Fibroblast of skin of scalp (primary cell): ENCODE measurements at regions not wholly inside any gene's neighbourhood (a gene's known extent, or its start where the extent isn't known, plus 50 kb on each side); places are given as distances from the start of the nearest gene placed in this dataset.

ENCODE experiments used
- DNase-seq: peaks from one replicate; pipeline ENCODE4 v3.0.0-alpha.2; 2013

DNA sequence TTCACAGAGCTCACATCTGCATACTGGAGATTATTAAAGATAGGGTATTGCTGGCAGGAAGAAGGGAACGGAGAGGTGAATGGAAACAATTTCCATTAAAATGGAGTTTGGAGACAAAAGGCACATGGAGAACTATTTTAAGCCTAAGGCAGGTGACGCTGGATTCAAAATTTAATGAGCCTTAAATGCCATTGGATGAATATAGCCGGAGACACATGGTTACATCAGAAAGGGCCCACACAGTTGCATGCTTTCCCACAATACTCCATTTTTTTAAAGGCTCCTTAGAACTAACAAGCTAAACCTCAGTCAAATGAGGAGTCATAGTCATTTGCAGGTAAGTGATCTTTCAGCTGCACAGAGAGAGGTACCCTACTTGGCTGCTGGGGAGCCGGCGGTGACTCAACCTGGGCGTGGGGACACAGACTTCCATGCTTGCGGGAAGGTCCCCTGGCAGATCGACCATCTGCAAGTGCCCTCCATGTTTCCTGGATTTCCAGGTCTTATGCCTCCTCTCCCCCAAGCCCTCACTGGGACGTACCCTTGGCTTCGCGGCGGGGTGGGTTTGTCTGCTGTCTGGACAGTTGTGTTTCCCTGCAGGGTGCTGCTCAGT lies 259.2 kb downstream of the CBLN1 start:
- no peak for DNase-seq

DNA sequence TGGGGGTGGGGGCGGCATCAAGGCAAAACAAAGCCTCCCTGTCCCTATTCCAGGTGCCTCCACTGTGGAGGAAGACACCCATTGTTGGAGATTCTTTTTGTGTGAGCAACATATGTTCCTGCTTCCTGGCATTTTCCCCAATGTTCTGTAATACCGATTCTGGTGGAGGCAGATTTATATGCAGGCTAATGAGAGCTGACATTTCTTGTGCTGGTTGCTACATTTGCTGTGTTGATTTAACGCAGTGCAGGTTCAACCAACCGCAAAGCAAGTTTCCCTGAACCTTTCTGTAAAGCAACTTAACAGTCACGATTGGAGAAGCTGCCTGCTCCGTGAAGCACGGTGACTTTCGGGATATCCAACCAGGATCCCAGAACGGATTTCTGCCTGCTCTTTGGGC lies 260.5 kb downstream of the CBLN1 start:
- DNase-seq = peak; percentile 39

DNA sequence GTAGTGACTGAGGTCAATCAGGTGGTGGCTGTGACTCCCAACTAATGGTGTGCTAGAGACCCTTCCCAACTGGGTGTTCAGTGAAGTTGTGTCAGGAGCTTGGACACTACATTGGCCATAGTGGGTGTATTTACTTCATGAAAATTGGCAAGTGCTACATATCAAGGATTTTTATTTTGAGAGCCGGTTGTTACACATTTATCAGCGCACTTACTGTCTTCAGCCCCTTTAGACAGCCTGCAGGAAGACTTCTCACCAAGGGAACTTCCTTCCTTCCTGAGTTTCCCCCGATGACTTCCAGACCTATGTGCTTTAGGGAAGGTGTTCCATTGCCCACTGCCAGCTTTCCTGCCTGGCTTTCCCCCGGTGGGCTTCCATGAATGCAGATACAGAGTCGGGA lies 261.2 kb downstream of the CBLN1 start:
- DNase-seq = no peak

DNA sequence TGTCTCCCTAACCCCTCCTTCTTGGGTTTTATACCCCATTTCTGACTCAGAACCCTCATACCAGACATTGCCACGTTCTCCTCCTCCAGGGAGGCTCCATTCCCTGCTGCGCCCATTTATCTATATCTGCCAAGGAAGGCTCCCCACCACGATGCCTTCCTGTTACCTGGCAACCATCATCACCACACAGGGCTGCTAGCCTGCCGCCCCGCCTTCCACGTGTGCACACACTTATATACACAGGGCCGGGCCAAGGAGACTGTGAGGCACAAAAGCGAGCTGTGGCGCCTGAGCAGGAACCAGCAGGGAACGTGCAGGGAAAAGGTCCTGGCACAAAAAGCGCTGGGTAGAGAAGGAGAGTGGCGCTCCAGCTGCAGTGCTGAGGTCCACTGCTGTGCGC lies 261.8 kb downstream of the CBLN1 start:
- peak; percentile 24 for DNase-seq

DNA sequence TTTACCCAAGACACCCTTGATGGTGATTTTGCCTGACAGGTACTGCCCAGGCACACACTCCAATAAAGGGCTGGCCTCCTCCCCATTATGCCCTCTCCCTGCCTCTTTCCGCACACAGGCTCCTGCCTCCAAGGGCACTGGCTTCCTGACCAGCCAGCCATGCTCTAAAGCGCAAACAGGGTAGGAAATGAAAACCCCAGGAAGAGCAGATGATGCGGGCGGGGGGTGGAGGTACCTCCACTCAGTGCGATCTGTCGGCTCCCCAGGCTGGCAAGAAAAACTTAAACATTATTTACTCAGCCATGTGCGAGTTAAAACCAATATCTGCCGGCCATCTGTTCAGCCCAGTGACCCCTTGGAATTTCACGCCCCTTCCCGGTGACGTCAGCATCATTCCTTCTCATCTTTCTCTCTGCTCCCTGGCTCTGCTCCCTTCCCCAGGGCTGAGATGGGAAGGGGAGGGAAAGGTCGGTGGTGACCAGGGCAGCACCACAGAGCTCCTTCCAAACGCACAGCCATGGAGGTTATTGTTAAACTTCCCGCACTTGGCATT lies 262.5 kb downstream of the CBLN1 start:
- DNase-seq = peak; percentile 46

DNA sequence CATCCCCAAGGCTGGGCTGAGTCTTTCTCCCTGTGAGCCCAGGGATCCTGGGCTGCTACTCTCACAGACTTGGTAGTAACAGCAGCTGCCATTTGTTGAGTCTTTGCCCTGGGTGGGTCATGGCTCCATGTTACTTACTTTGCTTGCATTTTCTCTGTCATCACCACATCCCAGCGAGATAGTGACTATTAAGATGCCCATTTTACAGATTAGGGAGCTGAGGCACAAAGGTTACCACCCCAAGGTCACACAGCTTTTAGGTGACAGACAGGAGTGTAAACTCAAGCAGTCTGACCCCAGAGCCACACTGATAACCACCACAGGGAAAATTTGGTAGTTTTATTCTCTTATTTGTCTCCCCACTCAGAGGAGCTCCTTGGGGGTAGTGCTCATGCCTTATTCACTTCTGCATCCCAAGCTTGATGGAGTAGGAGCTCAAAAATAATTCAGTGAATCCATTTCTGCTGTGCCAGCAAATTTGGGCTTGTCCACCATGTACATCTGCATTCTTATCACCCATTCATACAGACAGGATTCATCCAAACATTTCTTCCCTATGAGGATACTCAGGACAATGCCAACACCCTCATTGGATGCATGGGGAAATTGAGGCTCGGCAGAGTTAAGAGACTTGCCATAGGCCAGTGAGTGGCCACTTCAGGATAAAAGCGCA lies 263.2 kb downstream of the CBLN1 start:
- no peak for DNase-seq

DNA sequence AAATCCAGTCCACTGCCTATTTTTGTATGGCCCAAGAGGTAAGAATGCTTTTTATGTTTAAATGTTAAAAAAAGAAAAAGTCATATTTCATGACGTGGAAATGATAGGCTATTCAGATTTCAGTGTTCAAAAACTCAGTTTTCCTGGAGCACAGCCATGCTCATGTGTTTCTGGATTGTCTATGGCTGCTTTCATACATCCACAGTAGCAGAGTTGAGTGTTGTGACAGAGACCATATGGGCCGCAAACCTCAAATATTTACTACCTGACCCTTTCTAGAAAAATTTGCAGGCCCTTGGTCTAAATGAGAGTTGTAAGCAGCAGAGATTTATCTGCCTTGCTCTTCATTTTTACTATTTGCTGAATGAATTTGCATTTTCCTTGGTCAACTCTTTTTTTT lies 264.1 kb downstream of the CBLN1 start:
- DNase-seq = no peak

DNA sequence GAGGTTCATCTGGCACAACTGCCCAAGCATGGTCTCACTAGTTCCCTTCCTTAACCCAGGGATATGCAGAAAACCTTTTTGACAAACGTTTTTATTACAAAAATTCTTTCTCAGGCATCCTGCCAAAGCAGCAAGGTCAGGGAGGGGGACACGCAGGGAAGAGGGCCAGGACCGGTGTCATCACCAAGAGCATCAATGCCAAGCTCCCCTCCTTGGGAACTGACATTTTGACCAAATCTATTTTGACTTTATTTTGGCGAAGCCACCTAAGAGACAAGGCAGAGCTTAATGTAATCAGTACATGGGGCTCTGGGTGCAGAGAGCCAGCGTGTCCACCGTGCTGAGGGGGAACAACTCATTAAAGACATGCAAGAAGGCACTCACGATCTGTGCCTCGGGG lies 265.2 kb downstream of the CBLN1 start:
- no peak for DNase-seq

DNA sequence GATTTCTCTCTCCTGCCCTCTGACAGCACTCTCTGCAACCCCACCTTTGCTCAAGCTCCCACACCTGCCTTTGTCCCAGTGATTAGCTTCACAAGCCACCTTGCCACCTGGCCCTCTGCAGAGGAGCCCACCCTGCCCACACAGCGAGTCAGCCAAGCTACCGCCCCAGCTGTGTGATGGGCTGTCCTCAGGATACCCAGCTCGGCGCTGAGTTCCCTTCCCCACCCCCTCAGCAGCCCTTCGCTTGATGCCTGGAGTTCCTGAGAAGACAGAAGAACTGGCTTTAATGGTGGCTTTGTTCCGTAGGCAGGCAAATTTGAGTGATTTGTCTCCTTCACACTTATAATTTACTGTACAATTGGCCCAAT lies 266.4 kb downstream of the CBLN1 start:
- DNase-seq = no peak

DNA sequence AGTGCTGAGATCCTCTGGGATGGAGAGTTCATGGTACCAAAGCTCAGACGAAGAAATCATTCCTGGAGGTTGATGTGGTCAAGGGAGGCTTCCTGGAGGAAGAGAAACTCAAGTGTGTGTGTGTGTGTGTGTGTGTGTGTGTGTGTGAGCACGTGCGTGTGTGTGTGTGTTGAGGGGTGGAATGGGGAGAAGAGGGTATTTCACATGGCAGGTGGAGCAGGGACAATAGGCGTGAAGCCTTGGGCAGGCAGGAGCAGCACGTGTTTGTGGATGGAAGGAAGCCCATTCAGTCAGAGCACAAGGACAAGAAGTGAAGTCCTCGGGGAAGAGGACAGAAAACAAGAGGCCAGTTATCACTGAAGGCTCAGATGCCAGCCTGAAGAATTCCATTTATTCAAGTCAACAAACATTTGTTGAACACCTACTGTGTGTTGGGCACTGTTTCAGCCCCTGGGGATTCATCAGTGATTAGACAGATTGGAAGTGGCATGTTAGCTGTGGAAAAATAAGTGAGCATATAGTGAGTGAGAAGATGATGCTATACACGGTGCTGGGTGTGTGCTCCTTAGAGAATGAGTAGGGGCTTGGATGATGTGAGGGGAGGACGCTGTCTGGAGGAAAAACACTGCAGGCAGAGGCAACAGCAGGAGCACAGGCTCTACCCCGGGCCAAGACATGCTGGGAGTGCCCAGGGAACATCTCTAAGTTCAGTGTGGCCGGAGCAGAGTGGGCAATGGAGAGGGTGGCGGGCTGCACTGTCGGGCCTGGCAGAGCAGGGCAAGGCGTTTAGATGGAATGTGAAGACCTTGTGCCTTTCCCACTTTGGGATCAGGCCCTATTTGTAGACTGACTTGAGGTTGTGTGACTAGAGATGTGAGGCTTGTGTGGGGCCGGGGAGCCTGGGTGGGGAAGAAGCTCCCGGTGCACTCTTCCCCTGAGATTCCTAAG lies 267.1 kb downstream of the CBLN1 start:
- DNase-seq = no peak

DNA sequence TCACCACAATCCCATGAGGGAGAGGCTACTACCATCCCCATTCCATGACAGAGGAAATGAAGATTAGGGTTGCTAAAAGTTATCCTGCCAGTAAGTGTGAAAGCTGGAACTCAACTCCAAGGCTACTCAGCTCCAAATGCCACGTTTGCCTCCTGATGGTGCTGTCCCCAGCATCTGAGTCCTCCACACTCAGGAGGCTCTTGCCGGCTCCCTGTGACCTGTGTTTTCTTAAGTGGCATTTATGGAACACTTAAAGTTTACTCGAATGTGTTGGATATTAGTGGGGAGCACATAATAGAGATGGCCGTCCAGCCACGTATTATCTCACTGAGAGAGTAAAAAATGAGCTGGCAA lies 267.9 kb downstream of the CBLN1 start:
- no peak for DNase-seq

DNA sequence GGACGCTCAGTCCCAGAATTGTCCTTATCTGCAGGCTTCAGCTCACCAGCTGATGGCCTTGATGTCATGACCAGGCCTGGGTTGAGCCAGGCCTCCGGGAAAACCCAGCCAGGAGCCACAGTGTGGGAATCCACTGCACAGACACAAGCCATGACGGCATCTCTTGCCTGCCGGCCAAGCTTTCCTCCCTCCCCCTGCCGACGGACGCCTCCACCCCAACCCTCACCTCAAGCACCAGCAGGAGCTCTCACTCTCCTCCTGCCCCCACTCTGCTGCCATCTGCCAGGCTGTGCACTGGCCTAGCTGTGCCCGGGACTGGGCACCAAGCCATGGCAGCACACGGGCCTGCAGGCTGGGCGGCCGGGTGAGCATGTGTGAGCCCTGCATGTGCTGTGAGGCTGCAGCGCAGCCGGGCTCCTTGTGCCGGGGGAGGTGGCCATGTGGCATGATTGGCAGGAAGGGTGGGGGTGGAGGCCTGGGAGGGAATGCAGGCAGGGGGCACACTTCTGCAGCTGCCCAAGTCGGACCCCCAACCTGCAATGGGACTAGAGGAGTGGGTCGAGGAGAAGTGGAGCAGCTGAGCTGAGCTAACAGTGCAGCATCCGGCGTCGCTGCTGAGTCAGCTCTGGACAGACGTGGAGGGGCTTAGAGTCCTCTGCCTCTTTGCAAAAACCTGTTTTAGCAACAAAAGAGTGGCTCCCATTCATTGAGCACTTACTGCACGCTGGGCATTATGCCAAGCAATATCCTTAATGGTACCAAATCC lies 268.5 kb downstream of the CBLN1 start:
- DNase-seq = no peak

DNA sequence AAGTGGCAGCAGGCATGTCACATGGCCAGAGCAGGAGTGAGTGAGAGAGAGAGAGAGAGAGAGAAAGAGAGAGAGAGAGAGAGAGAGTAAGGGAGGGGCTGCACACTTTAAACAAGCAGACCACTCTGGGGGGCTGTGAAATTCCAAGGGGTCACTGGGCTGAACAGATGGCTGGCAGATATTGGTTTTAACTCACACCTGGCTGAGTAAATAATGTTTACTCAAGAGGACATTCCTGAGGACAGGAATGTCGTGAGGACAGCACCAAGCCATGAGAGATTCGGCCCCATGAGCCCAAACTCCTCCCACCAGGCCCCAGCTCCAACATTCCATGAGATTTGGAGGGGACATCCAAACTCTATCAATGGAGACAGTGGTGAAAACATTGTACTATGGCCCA lies 269.7 kb downstream of the CBLN1 start:
- DNase-seq = no peak

DNA sequence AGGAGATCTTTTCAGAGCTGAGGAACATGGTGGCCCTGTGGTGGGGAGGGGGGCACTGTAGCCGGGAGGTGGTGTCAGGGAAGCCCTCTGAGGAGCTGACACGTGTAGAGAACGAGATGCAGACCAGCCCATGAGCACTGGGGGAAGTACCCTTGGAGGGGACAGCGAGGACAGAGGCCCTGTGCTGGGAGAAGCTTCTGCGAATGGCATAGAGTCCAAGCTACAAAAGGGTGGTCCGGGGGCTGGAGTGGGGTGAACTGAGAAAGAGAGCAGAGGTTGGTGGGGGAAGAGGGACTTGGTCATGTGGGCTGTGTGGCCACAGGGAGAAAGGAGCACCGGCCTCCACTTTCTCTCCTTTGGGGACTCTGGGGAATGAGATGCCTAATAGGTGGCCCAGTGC lies 270.8 kb downstream of the CBLN1 start:
- no peak for DNase-seq

DNA sequence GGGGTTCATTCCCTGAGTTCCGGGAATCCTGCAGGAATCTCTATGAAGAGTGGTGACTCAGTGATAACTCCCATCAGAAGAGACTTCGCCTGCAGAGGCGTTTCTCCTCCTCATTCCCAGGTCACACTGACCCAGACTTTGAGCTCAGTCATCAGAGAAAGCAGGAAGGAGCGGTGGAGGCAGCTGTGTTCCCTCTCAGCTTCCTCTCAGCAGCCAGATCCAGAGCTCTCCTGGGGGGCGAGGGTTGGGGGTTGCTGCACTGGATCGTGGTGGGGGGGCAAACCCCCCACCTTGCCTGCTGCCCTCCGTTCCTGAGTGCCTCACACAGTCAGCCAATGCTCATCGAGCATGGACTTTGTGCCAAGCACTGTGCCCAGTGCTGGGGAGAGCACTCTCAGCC lies 271.2 kb downstream of the CBLN1 start:
- DNase-seq = no peak

DNA sequence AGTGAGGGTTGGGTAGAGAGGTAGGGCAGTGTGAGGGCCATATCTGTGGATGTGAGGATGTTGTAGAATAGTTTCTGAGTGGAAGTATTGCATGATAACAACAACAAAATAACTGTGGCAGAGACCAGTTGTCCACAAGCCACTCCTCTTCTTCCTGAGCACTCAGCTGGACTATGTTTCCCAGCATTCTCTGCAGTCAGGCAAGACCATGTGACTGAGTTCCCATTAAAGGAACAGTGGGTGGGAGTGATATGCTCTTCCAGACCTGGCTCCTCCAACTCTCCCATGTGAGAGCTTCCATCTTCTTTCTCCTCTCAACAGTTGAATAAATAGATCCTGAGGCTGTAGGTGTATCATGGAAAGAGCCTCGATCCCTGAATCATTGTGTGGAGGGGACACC lies 272.4 kb downstream of the CBLN1 start:
- no peak for DNase-seq

DNA sequence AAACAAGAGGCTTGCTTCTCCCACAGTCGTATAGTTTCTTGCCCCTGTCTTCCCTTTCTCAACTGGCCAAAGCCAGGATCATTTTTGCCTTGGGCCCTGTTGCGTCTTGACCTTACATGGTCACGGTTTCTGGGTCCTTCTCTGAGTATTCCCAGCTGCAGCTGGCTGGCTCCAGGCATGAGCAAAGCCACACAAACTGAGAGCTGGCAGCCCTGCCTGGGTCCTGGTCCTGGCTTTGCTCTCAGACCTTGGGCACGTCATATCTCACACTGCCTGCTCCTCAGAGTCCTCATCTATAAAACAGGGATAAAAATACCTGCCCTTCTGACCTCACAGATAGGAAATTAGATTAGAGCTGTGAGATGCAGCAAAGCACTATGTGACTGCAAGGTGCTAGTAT lies 277.6 kb downstream of the CBLN1 start:
- DNase-seq = no peak

DNA sequence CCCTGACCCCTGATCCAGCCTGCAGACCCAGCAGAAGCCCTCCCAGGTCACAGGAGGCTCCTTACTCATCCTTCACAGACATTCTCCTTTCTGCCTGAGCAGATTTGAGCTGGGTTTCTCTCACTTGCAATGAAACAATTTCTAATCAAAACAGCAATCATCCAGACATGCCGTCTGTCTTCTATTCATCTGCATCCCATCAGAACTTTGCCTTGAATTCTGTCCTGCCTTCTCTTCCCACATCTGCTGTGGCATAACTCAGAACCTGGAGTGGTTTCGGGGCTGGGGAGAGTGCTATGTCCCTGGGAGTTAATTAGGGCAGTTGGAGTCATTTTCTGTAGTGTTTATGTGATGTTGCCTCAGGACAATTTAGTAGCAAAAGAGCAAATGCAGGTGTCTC lies 278.6 kb downstream of the CBLN1 start:
- no peak for DNase-seq

DNA sequence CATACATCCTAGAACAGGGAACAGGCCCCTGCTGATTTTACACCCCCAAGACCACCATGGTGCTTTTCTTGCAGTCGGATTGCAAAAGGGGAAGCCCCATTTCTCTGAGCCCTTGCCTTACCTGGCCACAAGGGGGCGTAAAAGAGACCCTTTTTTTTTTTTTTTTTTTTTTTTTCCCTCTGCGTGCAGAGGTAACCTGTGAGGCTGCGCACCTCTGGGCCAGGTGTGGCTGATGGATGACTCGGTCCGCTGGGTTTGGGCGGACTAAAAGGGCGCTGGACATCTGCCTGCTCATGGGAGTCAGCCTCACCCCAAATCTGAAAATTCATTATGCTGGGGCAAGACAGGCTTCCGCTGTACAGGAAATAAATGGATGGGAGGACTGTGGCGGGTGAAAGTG lies 281.0 kb downstream of the CBLN1 start:
- DNase-seq = no peak

DNA sequence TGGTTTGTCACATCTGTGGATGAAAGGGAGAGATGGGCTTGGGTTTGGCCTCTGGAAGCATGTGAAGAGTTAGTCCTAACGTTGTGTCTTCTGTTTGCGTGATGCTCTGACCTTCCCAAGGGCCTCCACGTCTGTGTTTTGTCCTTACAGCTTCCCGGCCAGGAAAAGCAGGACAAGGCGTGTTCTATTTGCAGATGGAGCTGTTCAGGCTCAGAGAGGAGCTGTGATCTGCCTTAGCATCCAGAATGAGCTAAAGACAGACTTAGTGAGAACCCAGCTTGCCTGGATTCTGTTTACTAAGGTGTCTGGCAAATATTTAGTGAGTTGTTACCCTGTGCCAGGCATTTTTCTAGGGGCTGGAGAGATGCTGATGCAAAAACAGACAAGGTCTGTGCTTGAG lies 282.1 kb downstream of the CBLN1 start:
- DNase-seq = no peak

DNA sequence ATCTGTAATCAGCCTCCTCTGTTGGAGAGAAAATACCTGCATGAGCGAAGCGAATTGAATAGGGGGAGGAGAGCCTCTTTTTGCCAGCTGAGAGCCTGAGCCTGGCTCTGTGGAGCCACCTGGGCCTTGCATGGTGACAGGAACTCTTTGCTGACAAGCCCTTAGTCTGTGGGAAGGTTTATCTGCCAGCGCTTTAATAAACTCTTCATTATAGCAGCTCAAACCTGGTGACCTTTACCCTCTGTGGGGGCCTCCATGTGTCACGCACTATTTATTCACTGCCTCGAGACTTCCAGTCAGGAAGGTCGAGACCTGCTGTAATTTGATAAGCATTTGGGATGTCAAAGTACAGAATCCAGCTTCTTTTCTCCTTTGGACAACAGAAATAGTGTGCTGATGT lies 282.6 kb downstream of the CBLN1 start:
- DNase-seq = no peak

DNA sequence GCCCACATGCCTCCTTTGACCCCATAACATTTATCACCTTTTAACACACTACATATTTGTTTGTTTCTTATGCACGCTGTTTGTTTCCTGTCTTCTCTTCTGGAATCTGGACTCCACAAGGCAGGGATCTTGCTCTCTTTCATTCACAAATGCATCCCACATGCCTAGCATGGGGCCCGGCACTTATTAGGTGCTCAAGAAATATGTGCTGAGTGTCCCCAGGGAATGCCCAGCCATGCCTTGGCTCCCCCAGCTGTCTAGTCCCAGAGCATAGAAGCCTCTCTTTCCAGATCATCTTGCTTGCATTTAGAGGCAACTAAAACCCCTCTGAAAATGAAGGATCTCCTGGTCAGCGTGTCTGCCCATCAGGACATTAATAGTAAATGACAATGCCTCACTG lies 283.7 kb downstream of the CBLN1 start:
- DNase-seq = no peak

DNA sequence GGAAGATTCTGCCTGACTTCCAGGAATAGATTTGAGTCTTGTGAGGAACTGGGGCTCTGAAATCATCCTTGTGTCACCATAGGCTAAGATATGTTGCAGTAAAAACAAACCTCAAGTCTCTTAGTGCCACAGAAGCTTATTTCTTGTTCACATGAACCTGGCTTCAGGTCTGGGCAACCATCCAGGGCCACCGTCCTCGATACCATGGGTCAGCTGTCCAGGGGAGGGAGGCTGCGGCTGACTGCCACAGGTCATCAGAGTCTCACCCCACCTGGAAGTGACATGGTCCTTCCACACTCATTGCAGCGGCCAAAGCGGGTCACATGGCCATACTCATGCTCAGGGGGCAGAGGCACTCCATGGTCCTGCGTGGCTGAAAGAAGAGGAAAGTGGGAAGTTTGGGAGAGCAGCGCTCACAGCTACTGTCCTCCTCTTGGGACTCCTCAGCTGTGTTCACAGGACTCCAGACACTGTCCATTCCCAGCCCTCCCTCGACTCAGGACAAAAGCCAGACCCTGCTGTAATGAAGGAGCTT lies 284.5 kb downstream of the CBLN1 start:
- DNase-seq = no peak
